Stomach (tissue), 4 donors: ENCODE measurements at regions not wholly inside any gene's neighbourhood (a gene's known extent, or its start where the extent isn't known, plus 50 kb on each side); places are given as distances from the start of the nearest gene placed in this dataset.

Experiments
- EP300 ChIP-seq: sonication (generic); formaldehyde crosslinking; IDR thresholded peaks from one replicate; pipeline ENCODE4 v1.6.1; 2017; ENCODE audit warnings: antibody characterized with exemption
- POLR2A ChIP-seq, 4 donors: fragments of 450-650 bp; IDR thresholded peaks; one replicate each; pipeline ENCODE4 v1.6.1; 2016; ENCODE audit warnings: antibody characterized with exemption in 4 of 4, control low read depth in 2 of 4, mild to moderate bottlenecking in 1 of 4, moderate library complexity in 1 of 4
- POLR2AphosphoS5 ChIP-seq, 3 donors: sonication (generic); formaldehyde crosslinking; IDR thresholded peaks; one replicate each; pipeline ENCODE4 v1.6.1; 2016; ENCODE audit warnings: antibody characterized with exemption in 3 of 3

DNA sequence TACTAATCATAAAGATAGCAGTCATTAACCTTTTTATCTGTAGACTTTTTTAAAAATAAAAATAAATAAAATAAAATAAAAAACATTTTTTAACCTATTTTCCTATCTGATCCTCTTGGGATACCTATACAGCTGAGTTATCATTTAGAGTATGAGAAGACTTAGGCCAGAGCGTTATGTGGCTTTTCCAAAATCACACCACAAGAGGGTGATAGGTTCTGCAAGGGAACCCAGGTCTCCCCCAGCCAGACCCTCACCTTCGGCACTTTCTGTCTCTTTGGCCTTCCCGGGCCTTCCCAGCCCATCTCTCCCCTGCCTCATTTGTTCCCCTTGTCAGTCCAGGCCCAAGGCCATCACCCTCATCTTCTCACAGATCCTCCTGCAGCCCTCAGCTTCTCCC lies 311.7 kb downstream of the SMAD2 start:
- no peak for TF ChIP-seq POLR2A (IDR thresholded peaks at IDR 0.05)
- no peak for TF ChIP-seq POLR2AphosphoS5 (IDR thresholded peaks at IDR 0.05)
- no peak for TF ChIP-seq EP300
